Activated CD4-positive, CD25-positive, alpha-beta regulatory T cell treated with anti-CD3 and anti-CD28 coated beads, Interleukin-2, amount 50 U/mL, for 72 hours (primary cell): ENCODE measurements at regions not wholly inside any gene's neighbourhood (a gene's known extent, or its start where the extent isn't known, plus 50 kb on each side); places are given as distances from the start of the nearest gene placed in this dataset.

Source experiments
- DNase-seq: peaks from one replicate; pipeline ENCODE4 v3.0.0; 2021

GRCh38 chr4:10334506-10335028 is 122.7 kb downstream of the ZNF518B start:
- no peak for DNase-seq

- no peak for DNase-seq
Observed at GRCh38 chr4:10333942-10334341, 123.3 kb downstream of the ZNF518B start.

GRCh38 chr4:10326075-10326474 is 131.2 kb downstream of the ZNF518B start:
- DNase-seq, result no peak

GRCh38 chr4:10321931-10322330 is 135.3 kb downstream of the ZNF518B start:
- DNase-seq, result no peak

- no peak for DNase-seq
Observed at GRCh38 chr4:10320130-10320529, 137.1 kb downstream of the ZNF518B start.

- no peak for DNase-seq
Observed at GRCh38 chr4:10317345-10317744, 139.9 kb downstream of the ZNF518B start.

- no peak for DNase-seq
Observed at GRCh38 chr4:10316851-10317250, 140.4 kb downstream of the ZNF518B start.

- no peak for DNase-seq
Observed at GRCh38 chr4:10315638-10316037, 141.6 kb downstream of the ZNF518B start.

GRCh38 chr4:10312568-10312967 is 144.7 kb downstream of the ZNF518B start:
- no peak for DNase-seq

GRCh38 chr4:10311939-10312338 is 145.3 kb downstream of the ZNF518B start:
- DNase-seq, result no peak

GRCh38 chr4:10305816-10306215 is 151.4 kb downstream of the ZNF518B start:
- no peak for DNase-seq

- DNase-seq, result no peak
Observed at GRCh38 chr4:10303291-10303690, 153.9 kb downstream of the ZNF518B start.

- no peak for DNase-seq
Observed at GRCh38 chr4:10302096-10302495, 155.1 kb downstream of the ZNF518B start.

GRCh38 chr4:10299601-10300000 is 157.6 kb downstream of the ZNF518B start:
- DNase-seq, result no peak

GRCh38 chr4:10298681-10299080 is 158.5 kb downstream of the ZNF518B start:
- DNase-seq, result no peak

- no peak for DNase-seq
Observed at GRCh38 chr4:10296730-10297129, 160.5 kb downstream of the ZNF518B start.

- no peak for DNase-seq
Observed at GRCh38 chr4:10295301-10295700, 161.9 kb downstream of the ZNF518B start.

GRCh38 chr4:10289538-10289906 is 167.7 kb downstream of the ZNF518B start:
- no peak for DNase-seq

GRCh38 chr4:10288830-10289537 is 168.2 kb downstream of the ZNF518B start:
- DNase-seq, result no peak

- no peak for DNase-seq
Observed at GRCh38 chr4:10285028-10285427, 168.4 kb upstream of the WDR1 start.

- DNase-seq, result no peak
Observed at GRCh38 chr4:10283761-10284160, 167.2 kb upstream of the WDR1 start.

GRCh38 chr4:10281996-10282395 is 165.4 kb upstream of the WDR1 start:
- DNase-seq, result no peak

GRCh38 chr4:10279261-10279660 is 162.7 kb upstream of the WDR1 start:
- DNase-seq, result no peak

GRCh38 chr4:10278071-10278470 is 161.5 kb upstream of the WDR1 start:
- DNase-seq, result no peak

- DNase-seq, result no peak
Observed at GRCh38 chr4:10276152-10276551, 159.6 kb upstream of the WDR1 start.
